ENCODE measurements at regions not wholly inside any gene's neighbourhood (a gene's known extent, or its start where the extent isn't known, plus 50 kb on each side); places are given as distances from the start of the nearest gene placed in this dataset.

DNA sequence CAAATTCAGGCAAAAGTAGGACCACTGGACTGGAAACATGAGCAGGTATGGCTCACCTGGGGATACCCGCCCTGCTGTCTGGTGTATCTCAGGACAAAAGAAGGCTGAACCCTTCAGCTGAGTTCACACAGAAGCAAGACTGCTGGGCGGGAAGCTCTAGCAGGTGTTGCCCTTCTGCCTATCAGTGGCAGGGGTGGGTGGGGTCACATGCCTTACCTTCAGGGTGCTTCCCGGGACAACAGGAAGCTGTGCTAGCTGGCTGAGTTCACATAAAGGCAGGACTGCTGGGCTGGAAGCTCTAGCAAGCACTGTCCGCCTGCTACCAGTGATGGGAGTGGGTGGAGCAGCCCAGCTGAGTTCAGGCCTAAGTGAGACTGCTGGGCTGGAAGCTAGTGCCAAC lies 498.8 kb upstream of the ZNF608 start:
- ChIA-PET CTCF (no interaction called here), POLR2A (no interaction called here)
- H3K4me3 ChIP-seq: no peak overlapping the region
- ATAC-seq (no peak), DNase-seq (ENCODE audit: low read depth in 1 of 2, low spot score in 1 of 2) (no peak), FAIRE-seq (no peak)
- H3K27ac ChIP-seq: no peak overlapping the region
- WGBS (ENCODE audit: missing lambda C conversion rate): 42% methylated on average over 4 of the region's 4 CpGs
- no peak overlapping the region for H3K4me2 ChIP-seq
- H3K4me1 ChIP-seq: no peaks in the 10 kb centered on the region
- H3K9me3 ChIP-seq: peaks cover 4% of the 10 kb centered on the region; the same call in 1 of the 3 replicates
- TF ChIP-seq MYC (IDR thresholded peaks at IDR 0.05; ENCODE audit: borderline replicate concordance, low read length) (no peak), E2F6 (IDR thresholded peaks at IDR 0.05; ENCODE audit: borderline replicate concordance, low read depth) (no peak), HEYL (CRISPR knock-in tag; IDR thresholded peaks at IDR 0.05) (no peak), CHD2 (IDR thresholded peaks at IDR 0.05; ENCODE audit: low read length, partially characterized antibody) (no peak), USF2 (IDR thresholded peaks at IDR 0.05) (no peak), MAFK (IDR thresholded peaks at IDR 0.05; ENCODE audit: partially characterized antibody) (no peak), ZC3H11A (IDR thresholded peaks at IDR 0.05) (no peak), CEBPB (IDR thresholded peaks at IDR 0.05) (no peak), GATA3 (IDR thresholded peaks at IDR 0.05; ENCODE audit: borderline replicate concordance) (no peak), POLR2A (IDR thresholded peaks at IDR 0.05; ENCODE audit: low read length) (no peak)
- TF ChIP-seq, protein P1, sequence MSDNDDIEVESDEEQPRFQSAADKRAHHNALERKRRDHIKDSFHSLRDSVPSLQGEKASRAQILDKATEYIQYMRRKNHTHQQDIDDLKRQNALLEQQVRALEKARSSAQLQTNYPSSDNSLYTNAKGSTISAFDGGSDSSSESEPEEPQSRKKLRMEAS (IDR thresholded peaks at IDR 0.05): no peak
- TF ChIP-seq, protein P2, sequence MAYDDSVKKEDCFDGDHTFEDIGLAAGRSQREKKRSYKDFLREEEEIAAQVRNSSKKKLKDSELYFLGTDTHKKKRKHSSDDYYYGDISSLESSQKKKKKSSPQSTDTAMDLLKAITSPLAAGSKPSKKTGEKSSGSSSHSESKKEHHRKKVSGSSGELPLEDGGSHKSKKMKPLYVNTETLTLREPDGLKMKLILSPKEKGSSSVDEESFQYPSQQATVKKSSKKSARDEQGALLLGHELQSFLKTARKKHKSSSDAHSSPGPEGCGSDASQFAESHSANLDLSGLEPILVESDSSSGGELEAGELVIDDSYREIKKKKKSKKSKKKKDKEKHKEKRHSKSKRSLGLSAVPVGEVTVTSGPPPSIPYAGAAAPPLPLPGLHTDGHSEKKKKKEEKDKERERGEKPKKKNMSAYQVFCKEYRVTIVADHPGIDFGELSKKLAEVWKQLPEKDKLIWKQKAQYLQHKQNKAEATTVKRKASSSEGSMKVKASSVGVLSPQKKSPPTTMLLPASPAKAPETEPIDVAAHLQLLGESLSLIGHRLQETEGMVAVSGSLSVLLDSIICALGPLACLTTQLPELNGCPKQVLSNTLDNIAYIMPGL (CRISPR knock-in tag; IDR thresholded peaks at IDR 0.05; ENCODE audit: borderline replicate concordance): no peak

DNA sequence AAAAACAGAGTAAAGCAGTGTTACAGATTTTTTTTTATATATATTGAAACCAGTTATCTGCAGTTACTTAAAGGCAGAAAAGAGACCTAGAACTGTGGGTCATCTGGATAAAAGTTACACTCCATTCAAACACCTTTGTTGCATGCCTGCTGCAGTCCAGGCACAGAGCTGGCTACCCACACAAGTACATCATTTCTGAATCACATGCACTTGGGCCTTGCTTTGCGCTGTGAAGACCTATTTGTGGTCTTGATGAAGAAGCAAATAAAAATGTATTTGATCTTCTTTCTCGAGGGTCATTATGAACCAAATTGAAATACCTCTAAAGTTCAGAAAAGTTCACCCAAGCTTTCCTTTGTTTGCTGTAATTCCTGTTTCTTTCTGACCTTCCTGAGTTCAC lies 503.0 kb upstream of the ZNF608 start:
- no peak overlapping the region for H3K4me3 ChIP-seq
- H3K27ac ChIP-seq: no peak overlapping the region
- H3K9me3 ChIP-seq: peaks cover 10% of the 10 kb centered on the region; the same call in 2 of the 3 replicates
- no peak overlapping the region for H3K4me2 ChIP-seq
- WGBS (ENCODE audit: missing lambda C conversion rate): 36% methylated on average over 2 of the region's 2 CpGs
- ATAC-seq: no peak
- TF ChIP-seq, protein P3, sequence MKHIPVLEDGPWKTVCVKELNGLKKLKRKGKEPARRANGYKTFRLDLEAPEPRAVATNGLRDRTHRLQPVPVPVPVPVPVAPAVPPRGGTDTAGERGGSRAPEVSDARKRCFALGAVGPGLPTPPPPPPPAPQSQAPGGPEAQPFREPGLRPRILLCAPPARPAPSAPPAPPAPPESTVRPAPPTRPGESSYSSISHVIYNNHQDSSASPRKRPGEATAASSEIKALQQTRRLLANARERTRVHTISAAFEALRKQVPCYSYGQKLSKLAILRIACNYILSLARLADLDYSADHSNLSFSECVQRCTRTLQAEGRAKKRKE (CRISPR knock-in tag; IDR thresholded peaks at IDR 0.05; ENCODE audit: low read depth): no peak
- TF ChIP-seq SREBF2 (IDR thresholded peaks at IDR 0.05) (no peak), POLR2A (IDR thresholded peaks at IDR 0.05; ENCODE audit: low read length) (no peak), ZSCAN20 (CRISPR knock-in tag; IDR thresholded peaks at IDR 0.05) (no peak), CTCF (IDR thresholded peaks at IDR 0.05) (no peak), KDM1A (IDR thresholded peaks at IDR 0.05; ENCODE audit: low read depth) (no peak)
- DNase-seq (ENCODE audit: low read depth in 1 of 2, low spot score in 1 of 2): no peak
- CTCF ChIA-PET: no interaction called here
- POLR2A ChIA-PET: no interaction called here
- H3K4me1 ChIP-seq: no peaks in the 10 kb centered on the region
- no peak for FAIRE-seq

- POLR2A ChIA-PET: no interaction called here
- H3K4me3 ChIP-seq: no peak overlapping the region
- FAIRE-seq (no peak), ATAC-seq (no peak), DNase-seq (ENCODE audit: low read depth in 1 of 2, low spot score in 1 of 2) (no peak)
- no peak overlapping the region for H3K4me2 ChIP-seq
- peaks cover 14% of the 10 kb centered on the region; the same call in 2 of the 3 replicates for H3K9me3 ChIP-seq
- CTCF ChIA-PET: no interaction called here
- H3K4me1 ChIP-seq: no peaks in the 10 kb centered on the region
- no peak overlapping the region for H3K27ac ChIP-seq
- no peak for TF ChIP-seq CBX2 (IDR thresholded peaks at IDR 0.05; ENCODE audit: borderline replicate concordance, low read depth)
- TF ChIP-seq, protein P4, sequence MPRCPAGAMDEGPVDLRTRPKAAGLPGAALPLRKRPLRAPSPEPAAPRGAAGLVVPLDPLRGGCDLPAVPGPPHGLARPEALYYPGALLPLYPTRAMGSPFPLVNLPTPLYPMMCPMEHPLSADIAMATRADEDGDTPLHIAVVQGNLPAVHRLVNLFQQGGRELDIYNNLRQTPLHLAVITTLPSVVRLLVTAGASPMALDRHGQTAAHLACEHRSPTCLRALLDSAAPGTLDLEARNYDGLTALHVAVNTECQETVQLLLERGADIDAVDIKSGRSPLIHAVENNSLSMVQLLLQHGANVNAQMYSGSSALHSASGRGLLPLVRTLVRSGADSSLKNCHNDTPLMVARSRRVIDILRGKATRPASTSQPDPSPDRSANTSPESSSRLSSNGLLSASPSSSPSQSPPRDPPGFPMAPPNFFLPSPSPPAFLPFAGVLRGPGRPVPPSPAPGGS (IDR thresholded peaks at IDR 0.05): no peak
- no peak for TF ChIP-seq KDM5A (IDR thresholded peaks at IDR 0.05)
- TF ChIP-seq FOXS1 (CRISPR knock-in tag; IDR thresholded peaks at IDR 0.05): no peak
- TF ChIP-seq EHMT2 (IDR thresholded peaks at IDR 0.05; ENCODE audit: low read depth): no peak
- no peak for TF ChIP-seq ESRRA (IDR thresholded peaks at IDR 0.05; ENCODE audit: borderline replicate concordance, low read length)
- no peak for TF ChIP-seq USF2 (IDR thresholded peaks at IDR 0.05)
- TF ChIP-seq RCOR1 (IDR thresholded peaks at IDR 0.05; ENCODE audit: low read depth, low read length): no peak
- no peak for TF ChIP-seq HOXB5 (CRISPR knock-in tag; IDR thresholded peaks at IDR 0.05)
- no peak for TF ChIP-seq PBX3 (IDR thresholded peaks at IDR 0.05)
Observed at GRCh38 chr5:125251703-125252102, 505.3 kb upstream of the ZNF608 start.
